NB4 (cell line): ENCODE measurements at regions not wholly inside any gene's neighbourhood (a gene's known extent, or its start where the extent isn't known, plus 50 kb on each side); places are given as distances from the start of the nearest gene placed in this dataset.

Experiments
- DNase-seq: peaks from one replicate; pipeline ENCODE4 v3.0.0; 2010; ENCODE audit warnings: low read depth
- H3K4me3 ChIP-seq: one replicate; pipeline ENCODE4 v1.5.1; 2011; ENCODE audit warnings: mild to moderate bottlenecking, low read depth, low read length, moderate library complexity
- CTCF ChIP-seq: IDR thresholded peaks from one replicate; pipeline ENCODE4 v1.5.1; 2012; ENCODE audit warnings: low read depth, low read length
- MYC ChIP-seq: IDR thresholded peaks from 2 replicates; pipeline ENCODE4 v1.6.1; 2011; ENCODE audit warnings: low read depth, low read length
- POLR2A ChIP-seq: IDR thresholded peaks from 2 replicates; pipeline ENCODE4 v1.6.1; 2011; ENCODE audit warnings: mild to moderate bottlenecking; ENCODE audit not compliant: insufficient read length; ENCODE audit errors: extremely low read depth
- TF ChIP-seq, protein P1 (sequence below): IDR thresholded peaks from 2 replicates; pipeline ENCODE4 v1.6.1; 2011; ENCODE audit warnings: low read depth, low read length

DNA sequence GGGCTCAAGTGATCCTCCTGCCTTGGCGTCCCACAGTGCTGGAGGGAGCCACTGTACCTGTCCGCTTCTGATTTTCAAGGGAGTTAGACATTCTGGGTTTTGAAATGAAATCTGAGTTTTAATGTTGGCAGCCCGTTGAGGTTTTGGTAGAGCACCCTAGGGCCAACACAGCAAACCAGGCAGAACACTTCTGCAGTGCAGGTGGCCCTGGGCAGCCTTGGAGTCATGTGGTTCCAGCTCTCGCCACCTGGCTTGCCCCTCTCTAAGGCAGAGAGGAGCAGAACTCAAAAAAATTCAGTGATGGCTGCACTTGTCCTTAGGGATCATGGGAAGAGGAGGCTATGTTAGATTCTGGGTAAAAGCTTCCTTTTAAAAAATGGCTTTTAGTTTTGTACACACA, 74.9 kb downstream of the CLDN34 start:
- TF ChIP-seq POLR2A (no peak), MYC (no peak), CTCF (no peak)
- TF ChIP-seq, protein P1, sequence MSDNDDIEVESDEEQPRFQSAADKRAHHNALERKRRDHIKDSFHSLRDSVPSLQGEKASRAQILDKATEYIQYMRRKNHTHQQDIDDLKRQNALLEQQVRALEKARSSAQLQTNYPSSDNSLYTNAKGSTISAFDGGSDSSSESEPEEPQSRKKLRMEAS, result no peak
- no peak for DNase-seq
- H3K4me3 ChIP-seq, result no peak overlapping the region

DNA sequence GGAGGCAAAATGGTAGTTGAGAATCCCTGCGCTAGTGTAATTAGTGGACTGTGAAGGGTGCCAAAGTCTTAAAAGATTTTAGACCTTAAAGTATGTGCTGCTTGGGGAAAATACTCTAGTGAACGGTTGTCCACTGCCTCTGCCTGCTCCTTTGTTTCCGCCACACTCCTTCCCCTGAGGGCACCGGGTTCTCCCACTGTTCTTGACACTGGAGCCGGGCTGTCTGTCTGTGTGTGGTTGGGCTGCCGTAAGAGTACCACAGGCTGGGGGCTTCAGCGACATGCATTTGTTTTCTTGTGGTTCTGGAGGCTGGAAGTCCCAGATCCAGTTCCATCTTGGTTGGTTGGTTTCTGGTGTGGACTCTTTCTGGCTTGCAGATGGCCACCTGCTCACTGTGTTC, 76.2 kb downstream of the CLDN34 start:
- TF ChIP-seq MYC, result no peak
- TF ChIP-seq CTCF, result no peak
- TF ChIP-seq, protein P1, result no peak
- TF ChIP-seq POLR2A, result no peak
- H3K4me3 ChIP-seq, result no peak overlapping the region
- no peak for DNase-seq

DNA sequence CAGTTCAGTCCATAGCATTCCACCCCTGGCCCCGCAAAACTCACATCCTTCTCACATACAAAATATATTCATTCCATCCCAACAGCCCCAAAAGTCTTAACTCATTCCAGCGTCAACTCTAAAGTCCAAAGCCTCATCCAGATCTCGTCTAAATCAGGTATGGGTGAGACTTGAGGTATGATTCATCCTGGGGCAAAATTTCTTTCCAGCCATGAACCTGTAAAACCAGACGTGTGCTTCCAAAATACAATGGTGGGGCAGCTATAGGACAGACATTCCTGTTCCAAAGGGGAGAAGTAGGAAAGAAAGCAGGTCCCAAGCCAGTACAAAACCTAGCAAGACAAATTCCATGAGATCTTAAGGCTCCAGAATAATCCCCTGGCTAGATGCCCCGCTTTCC, 76.9 kb downstream of the CLDN34 start:
- no peak for DNase-seq
- TF ChIP-seq POLR2A, result no peak
- H3K4me3 ChIP-seq, result no peak overlapping the region

GRCh38 chrX:10045327-10046000, 78.3 kb downstream of the CLDN34 start:
- TF ChIP-seq MYC (no peak), POLR2A (no peak), CTCF (no peak)
- TF ChIP-seq, protein P1, result no peak
- no peak overlapping the region for H3K4me3 ChIP-seq
- DNase-seq, result no peak

DNA sequence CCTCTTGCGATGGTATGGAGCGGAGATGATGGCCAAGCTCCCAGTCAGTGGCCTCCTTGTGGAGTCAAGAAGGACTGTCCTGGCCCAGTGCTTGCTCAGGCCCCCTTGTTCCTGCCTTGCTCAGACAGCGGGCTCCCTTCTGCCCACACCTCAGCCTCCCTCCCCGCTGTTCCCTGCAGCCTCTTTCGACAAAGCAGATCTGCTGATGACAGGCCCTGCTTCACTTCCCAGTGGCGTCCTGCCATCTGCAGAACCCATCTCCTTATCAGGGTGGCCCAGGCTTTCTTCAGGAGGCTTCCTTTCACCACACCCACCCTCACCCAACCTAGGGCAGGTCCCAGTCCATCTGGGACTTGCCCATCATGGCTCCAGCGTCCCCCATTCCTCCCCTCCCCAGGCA, 80.0 kb downstream of the CLDN34 start:
- H3K4me3 ChIP-seq, result no peak overlapping the region
- TF ChIP-seq CTCF (no peak), MYC (no peak), POLR2A (no peak)
- TF ChIP-seq, protein P1, result no peak
- no peak for DNase-seq

- no peak for DNase-seq
- no peak overlapping the region for H3K4me3 ChIP-seq
- TF ChIP-seq CTCF, result no peak
- no peak for TF ChIP-seq MYC
- no peak for TF ChIP-seq POLR2A
- TF ChIP-seq, protein P1, result no peak
Observed at GRCh38 chrX:10047631-10048030, 80.5 kb downstream of the CLDN34 start.
